HG02973 (cell line): ENCODE measurements at regions not wholly inside any gene's neighbourhood (a gene's known extent, or its start where the extent isn't known, plus 50 kb on each side); places are given as distances from the start of the nearest gene placed in this dataset.
"Not testable (repeated sequence)": the region's sequence is repeated elsewhere in the genome, so short reads cannot be mapped to it uniquely, and the experiment has no call there.

Experiments used
- ATAC-seq: cut with Tn5 transposase; IDR thresholded peaks from one replicate; pipeline ENCODE4 v1.9.1; 2021; ENCODE audit warnings: moderate library complexity; ENCODE audit not compliant: unreplicated experiment

DNA sequence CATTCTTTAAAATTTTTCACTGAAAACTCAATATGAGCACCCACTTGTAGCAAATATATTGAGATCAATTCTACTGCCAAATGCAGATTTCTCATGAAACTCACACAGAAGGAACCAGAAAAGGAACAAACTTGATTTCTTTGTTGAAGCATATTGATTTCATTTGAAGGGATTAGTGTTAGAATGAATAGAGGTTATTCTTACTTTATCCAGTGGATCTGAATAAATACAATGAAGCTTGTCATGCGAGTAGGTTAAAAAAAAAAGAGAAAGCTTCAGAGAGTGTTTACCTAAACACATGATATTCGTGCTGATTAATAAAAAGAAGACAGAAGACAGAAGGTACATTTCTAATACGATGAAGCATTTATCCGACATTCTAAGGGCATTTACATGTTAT lies 226.7 kb upstream of the ZSWIM2 start:
- ATAC-seq = no peak

DNA sequence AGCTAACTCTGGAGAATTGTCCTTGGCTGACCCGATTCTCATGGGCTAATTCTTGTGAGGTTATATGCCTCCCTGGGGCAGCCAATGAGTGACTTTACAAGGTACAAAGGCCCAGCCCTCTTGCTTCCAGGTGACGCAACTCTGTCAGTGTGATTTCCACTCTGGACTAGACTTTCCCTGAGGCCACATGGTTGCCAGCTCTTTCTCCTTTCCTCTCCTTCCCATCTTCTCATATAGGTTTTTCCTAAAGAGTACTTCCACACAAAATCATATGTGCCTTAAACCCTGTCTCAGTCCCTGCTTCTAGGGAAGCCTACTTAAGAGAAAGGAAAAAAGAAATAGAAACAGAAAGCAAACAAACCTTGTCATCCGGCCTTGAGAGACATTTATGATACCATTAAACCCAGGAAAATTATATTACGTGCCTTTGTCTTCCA lies 226.2 kb upstream of the ZSWIM2 start:
- no peak for ATAC-seq

DNA sequence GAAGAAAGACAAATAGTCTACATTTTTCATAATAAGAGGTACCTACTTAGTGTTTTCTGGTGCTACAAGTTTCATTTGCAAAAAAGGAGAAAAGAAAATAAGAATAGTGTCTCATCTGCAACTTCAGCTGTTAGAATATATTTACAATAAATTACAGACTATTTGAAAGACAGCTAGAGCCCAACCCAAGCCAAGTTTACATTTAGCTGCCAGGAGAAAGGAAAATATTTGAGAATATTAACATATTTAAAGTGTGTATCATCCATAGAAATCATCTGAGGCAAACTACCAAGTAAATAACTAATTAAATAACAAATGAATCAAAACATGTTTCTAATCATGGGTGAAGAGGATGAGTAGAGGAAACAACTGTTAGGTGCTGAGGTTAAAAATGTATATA lies 209.2 kb upstream of the ZSWIM2 start:
- no peak for ATAC-seq

DNA sequence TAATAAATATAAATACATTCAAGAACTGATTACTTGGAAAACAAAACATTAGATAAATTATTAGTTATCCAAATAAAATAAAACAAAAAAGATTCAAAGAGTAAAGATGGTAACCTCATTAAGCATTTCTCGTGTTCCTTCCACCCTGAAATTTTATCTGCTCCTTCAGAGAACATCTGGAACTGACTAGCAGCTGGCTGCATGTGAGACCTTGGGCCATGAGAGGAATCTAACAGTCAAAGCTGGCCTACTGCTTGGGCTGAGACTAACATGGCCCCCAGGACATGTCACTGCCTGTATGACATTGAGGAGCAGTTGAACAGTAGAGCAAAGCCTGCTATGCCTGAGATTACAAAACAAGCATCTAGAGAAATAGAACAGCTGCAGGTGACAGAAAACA lies 208.5 kb upstream of the ZSWIM2 start:
- ATAC-seq = no peak

DNA sequence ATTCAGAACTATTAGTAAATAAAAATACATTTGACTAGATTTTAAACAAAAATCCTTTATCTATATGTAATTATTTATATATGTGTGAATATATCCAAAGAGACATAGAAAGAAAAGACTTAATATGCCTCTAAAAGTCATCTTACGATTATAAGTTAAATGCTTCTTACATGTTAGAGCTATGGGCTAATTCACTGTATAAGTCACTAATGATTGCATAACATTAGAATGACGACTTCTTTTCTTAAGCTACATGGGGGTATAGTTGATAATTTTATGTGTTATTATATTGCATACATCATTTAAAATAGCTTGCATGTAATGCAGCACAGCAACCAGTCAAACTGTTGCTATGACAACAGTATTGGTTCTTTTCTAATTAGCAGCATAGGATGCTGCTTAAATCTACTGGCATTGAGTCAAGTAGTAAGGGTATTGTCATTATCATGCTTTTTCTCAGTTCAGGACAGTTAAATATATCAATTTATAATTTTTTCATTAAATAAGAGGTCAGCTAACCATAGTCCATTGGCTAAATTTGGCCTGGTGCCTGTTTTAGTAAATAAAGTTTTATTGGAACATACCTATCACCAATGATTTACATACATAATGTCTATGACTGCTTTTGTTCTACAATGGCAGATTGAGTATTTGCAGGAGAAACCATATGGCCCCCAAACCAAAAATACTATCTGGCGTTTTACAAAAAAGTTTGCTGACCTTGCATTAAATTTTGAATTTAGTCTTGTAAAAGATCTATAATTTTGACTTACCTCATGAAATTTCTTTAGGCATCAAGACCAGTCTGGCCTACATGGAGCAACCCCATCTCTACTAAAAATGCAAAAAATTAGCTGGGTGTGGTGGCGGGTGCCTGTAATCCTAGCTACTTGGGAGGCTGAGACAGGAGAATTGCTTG lies 207.7 kb upstream of the ZSWIM2 start:
- ATAC-seq = no peak

DNA sequence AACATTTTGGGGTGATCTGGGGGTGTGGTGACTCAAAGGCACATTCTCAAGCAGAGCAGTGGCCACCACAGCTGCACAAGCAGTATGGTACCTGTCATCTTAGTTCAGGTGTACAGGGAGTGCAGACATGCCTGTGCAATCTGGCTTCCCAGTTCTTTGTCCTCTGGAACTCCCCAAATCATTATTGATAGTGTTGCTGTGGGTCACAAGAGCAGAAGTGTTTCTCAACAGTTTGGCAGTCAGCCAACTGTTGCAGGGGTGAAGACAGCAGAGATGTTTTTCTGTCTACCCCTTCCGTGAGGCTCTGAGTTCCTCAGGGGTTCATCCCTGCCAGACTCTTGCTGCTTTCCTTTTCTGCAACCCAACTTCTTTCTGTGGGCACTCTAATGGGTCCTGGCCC lies 206.5 kb upstream of the ZSWIM2 start:
- ATAC-seq = no peak

DNA sequence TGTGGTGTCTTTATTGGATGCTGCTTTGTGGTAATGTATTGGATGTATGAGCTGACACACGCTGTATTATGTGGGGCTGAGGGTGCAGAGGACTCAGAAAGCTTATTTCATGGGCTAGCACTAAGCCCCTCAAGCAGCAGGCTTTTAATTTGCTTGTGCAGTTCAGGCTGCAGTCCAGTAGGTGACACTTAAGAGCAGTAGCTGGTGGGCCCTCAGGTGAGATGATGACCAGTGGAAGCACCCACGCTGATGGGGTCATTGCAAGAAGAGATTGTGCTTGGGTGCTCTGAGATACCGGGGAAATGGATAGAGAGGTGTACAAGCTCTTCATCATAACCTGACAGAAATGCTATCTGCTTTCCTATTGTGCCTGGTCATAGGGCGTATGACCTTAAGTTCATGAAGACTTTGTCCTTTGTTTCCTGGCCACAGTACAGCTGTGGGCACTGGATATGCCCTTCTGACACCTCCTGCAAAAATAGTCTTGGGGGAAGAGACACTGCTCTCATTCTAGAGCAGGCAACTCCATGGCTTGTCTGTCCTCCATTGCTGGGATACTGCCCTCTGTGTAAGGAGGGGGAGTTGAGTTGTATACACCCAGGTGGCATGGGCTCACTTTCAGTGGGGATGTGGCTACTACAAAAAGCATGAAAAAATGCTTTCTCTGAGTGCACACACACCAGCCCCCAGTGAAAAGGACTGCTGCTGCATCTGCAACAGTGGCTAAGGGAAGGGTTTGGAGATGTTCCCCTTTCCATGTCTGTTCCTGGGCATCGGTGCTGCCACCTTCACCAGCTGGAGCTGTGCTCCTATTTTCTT lies 205.7 kb upstream of the ZSWIM2 start:
- no peak for ATAC-seq

DNA sequence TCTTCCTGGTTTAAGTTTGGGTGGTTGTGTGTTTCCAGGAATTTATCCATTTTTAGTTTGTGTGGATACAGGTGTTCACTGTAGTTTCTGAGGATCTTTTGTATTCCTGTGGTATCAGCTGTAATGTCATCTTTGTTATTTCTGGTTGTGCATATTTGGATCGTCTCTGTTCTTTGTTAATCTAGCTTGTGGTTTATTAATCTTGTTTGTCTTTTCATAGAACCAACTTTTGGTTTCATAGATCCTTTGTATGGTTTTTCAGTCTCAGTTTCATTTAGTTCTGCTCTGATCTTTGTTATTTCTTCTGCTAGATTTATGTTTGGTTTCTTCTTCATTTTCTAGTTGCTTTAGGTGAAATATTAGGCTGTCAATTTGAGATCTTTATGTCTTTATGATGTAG lies 202.4 kb upstream of the ZSWIM2 start:
- peak; percentile 93 for ATAC-seq

DNA sequence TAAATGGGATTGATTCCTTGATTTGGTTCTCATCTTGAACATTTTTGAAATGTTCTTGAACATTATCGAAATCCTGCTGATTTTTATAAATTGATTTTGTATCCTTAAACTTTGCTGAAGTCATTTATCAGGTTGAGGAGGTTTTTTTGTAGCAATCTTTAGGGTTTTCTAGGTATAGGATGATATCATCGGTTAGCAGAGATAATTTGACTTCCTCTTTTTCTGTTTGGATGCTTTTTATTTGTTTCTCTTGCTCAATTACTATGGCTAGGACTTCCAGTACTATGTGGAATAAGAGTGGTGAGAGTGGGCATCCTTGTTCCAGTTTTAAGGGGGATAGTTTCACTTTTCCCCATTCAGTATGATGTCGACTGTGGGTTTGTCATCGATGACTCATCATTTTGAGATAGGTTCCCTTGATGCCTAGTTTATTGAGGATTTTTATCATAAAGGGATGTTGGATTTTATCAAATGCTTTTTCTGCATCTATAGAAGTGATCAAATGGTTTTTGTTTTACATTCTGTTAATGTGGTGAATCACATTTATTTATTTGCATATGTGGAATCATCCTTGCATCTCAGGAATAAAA lies 201.5 kb upstream of the ZSWIM2 start:
- no peak for ATAC-seq

DNA sequence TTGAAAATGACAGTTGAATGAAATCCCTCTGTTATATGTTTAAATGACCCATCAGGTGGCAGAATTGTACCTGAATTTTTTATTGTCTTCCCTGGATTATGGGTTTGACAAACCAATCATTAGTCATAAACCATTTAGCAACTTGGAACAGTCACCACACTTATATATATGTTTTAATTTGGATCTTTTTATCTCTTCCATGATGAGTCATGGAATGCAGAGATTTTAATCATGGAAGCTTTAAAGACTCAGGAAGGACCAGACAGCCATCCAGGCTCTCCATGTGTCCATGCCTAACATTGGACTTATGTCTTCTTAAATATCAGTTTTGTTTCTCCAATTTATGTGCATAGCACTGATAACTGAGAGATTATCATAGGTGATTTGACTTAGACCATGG lies 188.3 kb upstream of the ZSWIM2 start:
- ATAC-seq = no peak

DNA sequence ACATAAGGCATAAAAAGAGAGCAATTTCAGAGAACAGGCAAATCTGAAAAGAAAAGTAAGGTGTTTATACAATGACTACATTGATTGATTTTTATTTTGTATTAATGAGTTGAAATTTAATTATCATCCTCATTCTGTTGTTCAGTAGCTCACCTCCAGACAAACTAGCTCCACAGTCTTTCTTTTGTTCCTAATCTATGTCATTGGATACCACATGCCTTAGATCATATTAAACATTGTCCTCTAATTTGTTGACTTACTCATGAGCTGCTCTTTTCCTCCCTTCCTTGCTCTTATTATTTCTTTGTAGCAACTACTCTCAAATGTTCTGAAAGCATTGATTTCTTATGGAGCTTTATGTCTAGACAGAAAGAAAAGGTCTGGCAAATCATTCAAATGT lies 185.5 kb upstream of the ZSWIM2 start:
- ATAC-seq = no peak

DNA sequence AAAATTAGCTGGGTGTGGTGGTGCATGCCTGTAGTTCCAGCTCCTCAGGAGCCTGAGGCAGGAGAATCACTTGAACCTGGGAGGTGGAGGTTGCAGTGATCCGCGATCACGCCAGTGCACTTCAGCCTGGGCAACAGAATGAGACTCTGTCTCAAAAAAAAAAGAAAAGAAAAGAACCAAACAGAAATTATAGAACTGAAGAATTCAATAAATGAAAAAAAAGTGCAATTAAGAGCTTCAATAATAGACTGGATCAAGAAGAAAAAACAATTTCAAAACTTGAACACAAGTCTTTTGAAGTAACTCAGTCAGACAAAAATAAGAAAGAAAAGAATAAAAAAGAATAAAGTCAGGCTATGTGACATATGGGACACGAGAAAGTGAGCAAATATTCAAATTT lies 175.8 kb upstream of the ZSWIM2 start:
- no peak for ATAC-seq

DNA sequence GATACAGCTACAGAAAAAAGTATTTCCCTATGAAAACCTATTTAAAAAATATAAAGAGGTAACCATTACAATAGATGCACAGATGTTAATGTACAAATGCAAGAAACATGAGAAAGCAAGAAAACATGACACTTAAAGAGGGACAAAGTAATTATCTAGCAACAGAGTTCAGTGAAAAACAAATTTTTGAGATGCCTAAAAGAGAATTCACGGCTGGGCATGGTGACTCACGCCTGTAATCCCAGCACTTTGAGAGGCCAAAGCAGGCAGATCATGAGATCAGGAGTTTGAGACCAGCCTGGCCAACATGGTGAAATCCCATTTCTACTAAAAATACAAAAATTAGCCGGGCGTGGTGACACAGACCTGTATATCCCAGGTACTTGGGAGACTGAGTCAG lies 175.0 kb upstream of the ZSWIM2 start:
- not testable (repeated sequence) for ATAC-seq

DNA sequence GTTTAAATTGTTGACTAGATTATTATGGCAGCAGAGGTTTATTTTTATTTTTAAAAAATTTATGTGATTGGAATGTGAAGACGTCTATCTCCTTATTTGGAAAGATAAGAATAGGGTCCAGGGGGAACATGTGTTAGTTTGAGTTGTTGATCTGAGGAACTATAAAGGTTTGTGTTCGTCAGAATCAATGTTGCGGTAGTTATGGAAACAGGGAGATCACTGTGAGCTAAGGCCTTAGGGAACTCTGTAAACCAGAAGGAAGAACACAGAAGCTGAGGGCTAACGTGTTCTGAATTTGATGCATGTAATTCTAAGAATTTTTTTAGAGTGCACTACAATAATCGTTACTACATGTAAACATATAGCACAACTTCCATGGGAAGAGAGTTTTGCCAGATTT lies 168.5 kb upstream of the ZSWIM2 start:
- no peak for ATAC-seq

DNA sequence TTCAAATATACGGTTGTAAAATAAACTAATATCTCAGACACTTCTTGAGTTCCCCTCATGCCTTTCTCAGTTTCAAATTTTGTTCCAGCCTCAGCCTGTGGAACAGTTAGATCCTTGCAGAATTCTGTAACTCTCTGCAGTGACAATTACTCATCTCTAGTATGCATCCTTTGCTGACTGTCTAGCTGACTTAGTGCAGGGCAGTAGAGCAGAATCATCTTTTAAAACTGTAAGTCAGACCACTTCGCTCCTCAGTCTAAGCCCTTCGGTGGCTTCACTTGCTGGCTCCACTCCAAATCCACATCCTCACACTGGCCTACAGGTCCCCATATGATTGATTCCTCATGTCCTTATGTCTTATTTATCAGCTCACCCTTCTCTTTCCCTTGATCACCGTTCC lies 164.1 kb upstream of the ZSWIM2 start:
- ATAC-seq = no peak

DNA sequence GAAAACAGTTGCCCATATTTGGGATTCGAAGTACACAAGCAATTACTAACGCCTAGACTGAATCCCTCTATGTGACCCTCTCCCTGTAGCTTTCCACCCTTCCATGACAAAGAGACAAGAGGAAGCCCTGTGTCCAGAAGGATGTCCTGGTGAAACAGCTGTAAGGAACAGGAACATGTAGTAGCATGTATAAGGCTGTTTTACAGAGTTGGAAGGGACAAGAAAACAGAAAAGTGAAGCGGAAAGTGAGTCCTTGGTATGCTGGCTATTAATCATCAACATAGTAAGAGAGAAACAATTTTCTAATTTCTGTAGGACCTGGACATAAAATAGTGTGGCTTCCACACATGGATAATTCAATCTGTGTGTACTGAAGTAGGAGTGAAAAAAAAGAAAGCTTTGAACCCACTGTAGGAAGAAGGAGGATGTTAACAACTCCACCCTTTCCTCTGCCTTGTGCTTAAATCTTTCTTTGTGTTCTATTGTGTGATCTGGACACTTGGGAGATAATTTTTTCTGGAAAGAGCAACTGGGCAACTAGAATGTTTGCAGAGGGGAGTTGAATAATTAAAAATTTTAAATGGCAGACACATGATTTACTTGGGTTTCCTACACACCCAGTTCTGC lies 162.3 kb upstream of the ZSWIM2 start:
- no peak for ATAC-seq

DNA sequence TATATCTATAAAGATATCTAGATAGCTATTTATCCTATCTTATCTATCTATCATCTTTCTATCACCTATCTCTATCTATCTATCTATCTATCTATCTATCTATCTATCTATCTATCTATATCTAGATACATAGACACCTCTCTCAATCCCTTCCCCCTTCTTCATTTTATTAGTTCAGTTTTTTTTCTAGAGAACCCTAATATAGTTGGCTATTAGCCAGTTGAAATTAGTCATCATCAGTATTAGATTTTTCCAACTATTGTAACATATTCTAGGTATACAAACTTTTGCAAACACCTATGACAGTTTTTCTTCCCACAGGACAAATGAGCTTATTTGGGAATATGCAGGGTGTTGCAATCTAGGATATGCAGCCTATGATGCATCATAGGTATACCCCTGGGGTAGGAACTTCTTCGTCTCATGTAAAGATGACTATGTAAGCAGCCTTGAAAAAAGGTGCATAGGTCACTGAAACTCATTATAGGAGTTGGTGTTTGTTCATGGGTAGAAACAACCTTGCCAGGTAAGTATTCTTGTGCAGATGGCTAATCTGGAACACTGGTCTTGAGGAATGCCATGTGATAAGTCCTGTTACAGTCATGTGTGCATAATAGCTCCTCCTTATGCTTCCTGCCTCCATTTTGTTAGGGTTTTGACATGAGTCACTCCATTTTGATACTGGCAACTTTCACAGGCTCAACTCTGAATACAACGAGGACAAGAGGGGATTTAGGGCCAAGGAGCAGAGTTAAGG lies 160.7 kb upstream of the ZSWIM2 start:
- ATAC-seq = no peak

DNA sequence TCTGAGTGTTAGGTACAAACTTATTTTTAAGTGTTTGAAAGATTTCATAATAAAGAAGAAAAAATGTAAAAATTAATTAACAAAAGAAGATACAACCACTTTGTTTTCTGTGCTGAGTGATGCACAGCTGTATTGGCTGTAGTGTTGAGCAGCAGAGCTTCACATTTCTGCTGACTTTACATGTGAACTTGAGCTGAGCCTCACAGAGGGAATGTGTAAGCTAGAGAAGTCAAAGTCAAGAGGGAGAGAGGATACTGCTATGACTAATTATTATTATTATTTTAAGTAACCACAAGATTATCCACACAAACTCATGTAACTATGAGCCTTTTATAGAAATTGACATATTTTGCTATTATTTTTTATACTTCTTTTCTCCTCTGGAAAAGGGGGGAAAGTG lies 159.1 kb upstream of the ZSWIM2 start:
- no peak for ATAC-seq

DNA sequence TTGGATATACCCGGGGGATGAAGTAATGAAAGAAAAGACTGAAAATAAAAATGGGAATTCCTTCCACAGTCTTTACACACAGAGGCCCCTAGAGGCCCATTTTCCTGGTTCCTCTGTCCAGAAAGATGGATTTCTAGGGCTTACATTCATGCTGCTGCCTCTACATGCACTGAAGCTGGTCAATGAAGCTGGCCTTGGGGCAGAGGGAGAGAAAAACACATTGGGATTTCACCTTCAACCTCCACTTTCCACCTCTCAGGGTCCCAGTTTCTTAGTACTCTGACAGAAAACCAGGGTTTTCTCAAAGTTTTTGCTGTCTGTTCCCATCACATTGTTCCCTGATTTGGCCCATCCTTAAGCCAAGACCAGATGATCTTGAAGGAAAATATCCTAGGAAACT lies 154.6 kb upstream of the ZSWIM2 start:
- no peak for ATAC-seq

DNA sequence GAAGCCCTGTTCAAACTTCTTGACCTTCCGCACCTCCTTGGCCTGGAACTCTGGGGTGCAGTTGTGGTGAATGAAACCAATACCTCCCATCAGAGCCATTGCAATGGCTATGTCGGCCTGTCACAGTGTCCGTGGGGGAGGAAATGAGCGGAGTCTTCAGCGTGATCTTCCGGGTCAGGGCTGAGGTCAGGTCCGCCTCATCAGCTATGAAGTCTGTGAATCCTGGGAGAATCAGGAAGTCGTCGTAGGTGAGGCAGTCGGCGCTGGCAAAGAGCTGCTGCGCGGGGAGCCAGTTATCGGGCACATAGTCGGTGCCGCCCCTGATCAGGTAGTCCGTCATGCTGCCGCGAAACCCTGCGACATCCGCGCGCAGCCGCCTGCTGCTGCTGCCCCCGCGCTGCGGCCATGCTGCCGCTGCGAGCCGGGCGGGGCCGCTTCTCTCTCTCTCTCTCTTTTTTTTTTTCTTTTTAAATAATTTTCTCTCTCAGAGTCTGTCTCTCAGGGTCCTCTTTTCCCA lies 154.1 kb upstream of the ZSWIM2 start:
- ATAC-seq = no peak
